AG09309 (cell line): ENCODE measurements at regions not wholly inside any gene's neighbourhood (a gene's known extent, or its start where the extent isn't known, plus 50 kb on each side); places are given as distances from the start of the nearest gene placed in this dataset.

Experiments used
- DNase-seq: peaks from one replicate; pipeline ENCODE4 v3.0.0-alpha.2; 2010; ENCODE audit warnings: low read depth
- H3K4me3 ChIP-seq: 2 replicates; pipeline ENCODE4 v1.5.1; 2011; ENCODE audit warnings: mild to moderate bottlenecking, low read depth, low read length, moderate library complexity; ENCODE audit not compliant: control insufficient read depth
- TF ChIP-seq, protein P1 (sequence below): IDR thresholded peaks from 2 replicates; pipeline ENCODE4 v1.5.1; 2011; ENCODE audit warnings: mild to moderate bottlenecking, low read depth, low read length, inconsistent platforms; ENCODE audit not compliant: insufficient read depth, control insufficient read depth; ENCODE audit errors: missing control alignments

DNA sequence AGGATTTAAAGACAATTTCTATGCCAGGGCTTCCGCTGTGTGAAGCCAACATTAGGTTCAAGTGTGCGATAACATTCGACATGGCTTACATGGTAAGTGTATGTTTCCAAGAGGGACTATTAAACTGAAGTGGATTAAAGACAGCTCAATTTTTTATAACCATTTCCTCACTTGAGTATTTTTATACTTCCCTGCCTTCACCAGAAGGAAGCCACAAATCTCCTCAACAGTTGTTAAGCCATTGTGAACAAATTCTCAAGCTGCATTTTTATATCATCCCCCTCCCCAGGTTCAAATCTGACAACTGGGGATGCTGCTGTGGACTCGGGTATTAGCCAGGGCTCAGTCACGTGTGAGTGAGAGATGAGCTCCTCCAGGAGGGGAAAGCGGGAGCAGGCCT is 116.3 kb downstream of the RHOU start:
- no peak for DNase-seq
- H3K4me3 ChIP-seq: no peak overlapping the region
- TF ChIP-seq, protein P1, sequence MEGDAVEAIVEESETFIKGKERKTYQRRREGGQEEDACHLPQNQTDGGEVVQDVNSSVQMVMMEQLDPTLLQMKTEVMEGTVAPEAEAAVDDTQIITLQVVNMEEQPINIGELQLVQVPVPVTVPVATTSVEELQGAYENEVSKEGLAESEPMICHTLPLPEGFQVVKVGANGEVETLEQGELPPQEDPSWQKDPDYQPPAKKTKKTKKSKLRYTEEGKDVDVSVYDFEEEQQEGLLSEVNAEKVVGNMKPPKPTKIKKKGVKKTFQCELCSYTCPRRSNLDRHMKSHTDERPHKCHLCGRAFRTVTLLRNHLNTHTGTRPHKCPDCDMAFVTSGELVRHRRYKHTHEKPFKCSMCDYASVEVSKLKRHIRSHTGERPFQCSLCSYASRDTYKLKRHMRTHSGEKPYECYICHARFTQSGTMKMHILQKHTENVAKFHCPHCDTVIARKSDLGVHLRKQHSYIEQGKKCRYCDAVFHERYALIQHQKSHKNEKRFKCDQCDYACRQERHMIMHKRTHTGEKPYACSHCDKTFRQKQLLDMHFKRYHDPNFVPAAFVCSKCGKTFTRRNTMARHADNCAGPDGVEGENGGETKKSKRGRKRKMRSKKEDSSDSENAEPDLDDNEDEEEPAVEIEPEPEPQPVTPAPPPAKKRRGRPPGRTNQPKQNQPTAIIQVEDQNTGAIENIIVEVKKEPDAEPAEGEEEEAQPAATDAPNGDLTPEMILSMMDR: no peak

DNA sequence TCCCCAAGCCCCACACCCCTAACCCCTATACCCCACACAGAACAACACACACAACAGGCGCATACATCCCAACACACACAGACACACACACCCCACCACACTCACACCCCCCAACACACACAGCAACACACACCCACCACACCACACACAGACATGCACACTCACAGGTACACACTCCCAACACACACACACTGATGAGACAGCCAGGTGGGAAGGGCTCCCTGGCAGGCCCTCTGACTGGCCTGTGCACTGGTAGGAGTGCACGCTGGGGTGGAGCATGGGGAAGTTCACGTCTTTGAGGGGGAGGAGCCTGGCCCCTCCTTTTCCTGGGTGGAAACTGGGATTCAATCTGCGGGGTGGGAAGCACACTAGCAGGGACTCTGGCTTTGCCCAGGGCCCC is 116.7 kb downstream of the RHOU start:
- TF ChIP-seq, protein P1: no peak

DNA sequence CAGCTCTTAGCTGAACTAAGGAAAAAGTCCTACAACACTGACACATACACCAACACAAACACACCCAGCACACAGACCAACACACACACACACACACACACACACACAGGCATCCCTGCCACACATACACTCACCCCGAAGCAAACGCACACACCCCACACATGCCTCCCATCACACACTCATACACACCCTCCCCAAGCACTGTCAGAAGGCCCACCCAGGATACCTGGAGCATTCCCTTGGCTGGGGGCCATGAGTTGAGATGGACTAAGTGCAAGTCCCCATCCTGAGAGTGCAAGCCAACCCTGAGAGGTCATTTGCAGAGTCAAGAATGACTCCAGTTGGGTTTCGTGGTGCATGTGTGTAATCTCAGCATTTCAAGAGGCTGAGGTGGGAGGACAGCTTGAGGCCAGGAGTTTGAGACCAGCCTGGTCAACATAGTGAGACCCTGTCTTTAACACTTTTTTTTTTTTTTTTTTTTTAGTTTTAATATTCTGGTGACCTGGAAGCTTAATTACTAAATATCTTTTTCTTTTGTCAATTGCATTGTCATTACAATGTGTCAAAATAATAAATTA is 117.3 kb downstream of the RHOU start:
- DNase-seq: no peak
- TF ChIP-seq, protein P1: no peak
- H3K4me3 ChIP-seq: no peak overlapping the region

More for the DNA sequence above, 116.7 kb downstream of the RHOU start:
- H3K4me3 ChIP-seq: no peak overlapping the region
- DNase-seq: no peak

DNA sequence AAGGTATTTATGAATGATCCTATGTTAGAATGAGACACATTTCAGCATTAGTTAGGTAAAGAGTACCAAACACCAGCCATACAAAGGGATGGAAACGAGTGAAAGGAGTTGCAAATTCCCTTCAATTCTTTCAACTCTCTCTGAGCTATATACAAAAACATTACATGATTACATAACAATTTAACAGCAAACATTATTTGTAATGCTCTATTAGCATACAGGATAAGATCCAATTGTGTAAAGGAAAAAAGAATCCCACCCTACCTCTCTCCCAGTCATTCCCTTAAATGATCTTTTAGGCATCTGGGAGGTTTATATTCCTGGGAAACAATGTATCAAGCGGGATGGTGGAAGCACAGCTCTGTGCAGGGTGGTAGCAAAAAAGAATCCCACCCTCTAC is 117.9 kb downstream of the RHOU start:
- TF ChIP-seq, protein P1: no peak
- no peak overlapping the region for H3K4me3 ChIP-seq
- no peak for DNase-seq

DNA sequence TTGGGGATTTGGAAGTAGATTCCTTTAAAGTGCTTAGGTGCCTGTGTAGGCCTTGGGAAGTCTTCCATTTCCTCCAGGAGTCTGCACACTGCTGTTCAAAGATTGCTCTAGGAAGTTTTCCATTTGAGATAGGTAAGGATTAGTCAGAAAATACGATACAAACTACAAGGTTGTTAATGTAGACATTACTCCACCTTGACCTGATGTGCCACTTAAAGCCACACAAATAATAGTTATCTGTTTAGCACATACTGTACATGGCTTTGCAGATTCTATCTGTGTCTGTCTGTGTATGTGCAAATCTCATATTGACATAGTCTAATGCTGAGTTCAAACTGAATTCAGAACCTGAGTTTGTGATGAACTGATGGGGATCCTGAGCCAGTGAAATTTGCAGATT is 118.4 kb downstream of the RHOU start:
- no peak for DNase-seq
- TF ChIP-seq, protein P1: no peak
- no peak overlapping the region for H3K4me3 ChIP-seq

DNA sequence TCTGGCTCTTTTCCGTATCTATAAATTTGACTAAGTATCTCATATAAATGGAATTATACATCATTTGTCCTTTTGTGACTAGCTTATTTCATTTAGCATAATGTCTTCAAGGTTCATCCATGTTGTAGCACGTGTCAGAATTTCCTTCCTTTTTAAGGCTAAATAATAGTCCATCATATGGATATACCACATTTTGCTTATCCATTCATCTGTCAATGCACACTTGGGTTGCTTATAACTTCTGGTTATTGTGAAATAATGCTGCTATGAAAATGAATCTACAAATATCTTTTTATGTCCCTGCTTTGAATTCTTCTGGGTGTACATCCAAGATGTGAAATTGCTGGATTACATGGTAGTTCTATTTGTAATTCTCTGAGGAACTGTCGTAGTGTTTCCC is 119.6 kb downstream of the RHOU start:
- DNase-seq: no peak
- TF ChIP-seq, protein P1: no peak
- no peak overlapping the region for H3K4me3 ChIP-seq

DNA sequence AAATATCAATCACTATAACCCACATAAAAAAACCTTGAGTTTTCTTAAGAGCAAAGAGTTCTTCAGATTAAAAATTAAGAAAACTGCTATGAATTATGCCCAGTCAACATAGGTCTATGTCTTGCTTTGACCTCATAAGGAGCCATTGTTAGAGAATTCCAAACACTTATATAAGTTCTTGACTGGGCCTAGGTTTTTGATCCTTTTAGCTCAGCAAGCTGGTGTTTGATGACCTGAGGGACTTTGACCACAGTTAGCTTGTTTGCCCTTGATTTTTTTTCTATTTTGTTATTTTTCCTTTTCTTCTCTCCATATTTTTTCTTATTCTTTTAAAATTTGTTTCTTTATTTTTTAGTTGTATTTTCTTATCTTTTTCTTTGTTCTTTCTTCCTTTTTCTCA is 122.3 kb downstream of the RHOU start:
- no peak for DNase-seq
- TF ChIP-seq, protein P1: no peak
- no peak overlapping the region for H3K4me3 ChIP-seq
